ENCODE measurements at regions not wholly inside any gene's neighbourhood (a gene's known extent, or its start where the extent isn't known, plus 50 kb on each side); places are given as distances from the start of the nearest gene placed in this dataset.

DNA sequence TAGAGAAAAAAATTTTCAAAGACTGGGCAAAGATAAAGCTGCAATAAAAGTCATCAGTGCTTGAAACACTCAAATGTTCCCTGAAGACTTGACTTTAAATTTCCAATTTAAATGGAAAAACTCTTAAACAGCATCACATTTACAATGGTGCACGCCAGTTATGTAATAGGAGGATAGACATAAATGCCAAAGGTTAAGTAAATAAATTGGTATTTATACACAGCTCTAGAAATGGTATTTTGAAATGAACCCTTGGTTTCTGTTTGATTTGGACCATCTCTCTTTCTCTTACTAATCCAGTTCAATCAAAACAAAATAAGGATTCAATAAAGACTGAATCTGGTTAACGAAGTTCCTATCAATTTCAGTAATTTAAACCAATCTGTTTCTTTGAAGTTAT lies 272.6 kb downstream of the GPM6A start (continued):
- TF ChIP-seq, protein P1, sequence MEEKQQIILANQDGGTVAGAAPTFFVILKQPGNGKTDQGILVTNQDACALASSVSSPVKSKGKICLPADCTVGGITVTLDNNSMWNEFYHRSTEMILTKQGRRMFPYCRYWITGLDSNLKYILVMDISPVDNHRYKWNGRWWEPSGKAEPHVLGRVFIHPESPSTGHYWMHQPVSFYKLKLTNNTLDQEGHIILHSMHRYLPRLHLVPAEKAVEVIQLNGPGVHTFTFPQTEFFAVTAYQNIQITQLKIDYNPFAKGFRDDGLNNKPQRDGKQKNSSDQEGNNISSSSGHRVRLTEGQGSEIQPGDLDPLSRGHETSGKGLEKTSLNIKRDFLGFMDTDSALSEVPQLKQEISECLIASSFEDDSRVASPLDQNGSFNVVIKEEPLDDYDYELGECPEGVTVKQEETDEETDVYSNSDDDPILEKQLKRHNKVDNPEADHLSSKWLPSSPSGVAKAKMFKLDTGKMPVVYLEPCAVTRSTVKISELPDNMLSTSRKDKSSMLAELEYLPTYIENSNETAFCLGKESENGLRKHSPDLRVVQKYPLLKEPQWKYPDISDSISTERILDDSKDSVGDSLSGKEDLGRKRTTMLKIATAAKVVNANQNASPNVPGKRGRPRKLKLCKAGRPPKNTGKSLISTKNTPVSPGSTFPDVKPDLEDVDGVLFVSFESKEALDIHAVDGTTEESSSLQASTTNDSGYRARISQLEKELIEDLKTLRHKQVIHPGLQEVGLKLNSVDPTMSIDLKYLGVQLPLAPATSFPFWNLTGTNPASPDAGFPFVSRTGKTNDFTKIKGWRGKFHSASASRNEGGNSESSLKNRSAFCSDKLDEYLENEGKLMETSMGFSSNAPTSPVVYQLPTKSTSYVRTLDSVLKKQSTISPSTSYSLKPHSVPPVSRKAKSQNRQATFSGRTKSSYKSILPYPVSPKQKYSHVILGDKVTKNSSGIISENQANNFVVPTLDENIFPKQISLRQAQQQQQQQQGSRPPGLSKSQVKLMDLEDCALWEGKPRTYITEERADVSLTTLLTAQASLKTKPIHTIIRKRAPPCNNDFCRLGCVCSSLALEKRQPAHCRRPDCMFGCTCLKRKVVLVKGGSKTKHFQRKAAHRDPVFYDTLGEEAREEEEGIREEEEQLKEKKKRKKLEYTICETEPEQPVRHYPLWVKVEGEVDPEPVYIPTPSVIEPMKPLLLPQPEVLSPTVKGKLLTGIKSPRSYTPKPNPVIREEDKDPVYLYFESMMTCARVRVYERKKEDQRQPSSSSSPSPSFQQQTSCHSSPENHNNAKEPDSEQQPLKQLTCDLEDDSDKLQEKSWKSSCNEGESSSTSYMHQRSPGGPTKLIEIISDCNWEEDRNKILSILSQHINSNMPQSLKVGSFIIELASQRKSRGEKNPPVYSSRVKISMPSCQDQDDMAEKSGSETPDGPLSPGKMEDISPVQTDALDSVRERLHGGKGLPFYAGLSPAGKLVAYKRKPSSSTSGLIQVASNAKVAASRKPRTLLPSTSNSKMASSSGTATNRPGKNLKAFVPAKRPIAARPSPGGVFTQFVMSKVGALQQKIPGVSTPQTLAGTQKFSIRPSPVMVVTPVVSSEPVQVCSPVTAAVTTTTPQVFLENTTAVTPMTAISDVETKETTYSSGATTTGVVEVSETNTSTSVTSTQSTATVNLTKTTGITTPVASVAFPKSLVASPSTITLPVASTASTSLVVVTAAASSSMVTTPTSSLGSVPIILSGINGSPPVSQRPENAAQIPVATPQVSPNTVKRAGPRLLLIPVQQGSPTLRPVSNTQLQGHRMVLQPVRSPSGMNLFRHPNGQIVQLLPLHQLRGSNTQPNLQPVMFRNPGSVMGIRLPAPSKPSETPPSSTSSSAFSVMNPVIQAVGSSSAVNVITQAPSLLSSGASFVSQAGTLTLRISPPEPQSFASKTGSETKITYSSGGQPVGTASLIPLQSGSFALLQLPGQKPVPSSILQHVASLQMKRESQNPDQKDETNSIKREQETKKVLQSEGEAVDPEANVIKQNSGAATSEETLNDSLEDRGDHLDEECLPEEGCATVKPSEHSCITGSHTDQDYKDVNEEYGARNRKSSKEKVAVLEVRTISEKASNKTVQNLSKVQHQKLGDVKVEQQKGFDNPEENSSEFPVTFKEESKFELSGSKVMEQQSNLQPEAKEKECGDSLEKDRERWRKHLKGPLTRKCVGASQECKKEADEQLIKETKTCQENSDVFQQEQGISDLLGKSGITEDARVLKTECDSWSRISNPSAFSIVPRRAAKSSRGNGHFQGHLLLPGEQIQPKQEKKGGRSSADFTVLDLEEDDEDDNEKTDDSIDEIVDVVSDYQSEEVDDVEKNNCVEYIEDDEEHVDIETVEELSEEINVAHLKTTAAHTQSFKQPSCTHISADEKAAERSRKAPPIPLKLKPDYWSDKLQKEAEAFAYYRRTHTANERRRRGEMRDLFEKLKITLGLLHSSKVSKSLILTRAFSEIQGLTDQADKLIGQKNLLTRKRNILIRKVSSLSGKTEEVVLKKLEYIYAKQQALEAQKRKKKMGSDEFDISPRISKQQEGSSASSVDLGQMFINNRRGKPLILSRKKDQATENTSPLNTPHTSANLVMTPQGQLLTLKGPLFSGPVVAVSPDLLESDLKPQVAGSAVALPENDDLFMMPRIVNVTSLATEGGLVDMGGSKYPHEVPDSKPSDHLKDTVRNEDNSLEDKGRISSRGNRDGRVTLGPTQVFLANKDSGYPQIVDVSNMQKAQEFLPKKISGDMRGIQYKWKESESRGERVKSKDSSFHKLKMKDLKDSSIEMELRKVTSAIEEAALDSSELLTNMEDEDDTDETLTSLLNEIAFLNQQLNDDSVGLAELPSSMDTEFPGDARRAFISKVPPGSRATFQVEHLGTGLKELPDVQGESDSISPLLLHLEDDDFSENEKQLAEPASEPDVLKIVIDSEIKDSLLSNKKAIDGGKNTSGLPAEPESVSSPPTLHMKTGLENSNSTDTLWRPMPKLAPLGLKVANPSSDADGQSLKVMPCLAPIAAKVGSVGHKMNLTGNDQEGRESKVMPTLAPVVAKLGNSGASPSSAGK (IDR thresholded peaks at IDR 0.05), result no peak
- TF ChIP-seq SMARCC2 (IDR thresholded peaks at IDR 0.05; ENCODE audit: low read depth), result no peak
- TF ChIP-seq, protein P2, sequence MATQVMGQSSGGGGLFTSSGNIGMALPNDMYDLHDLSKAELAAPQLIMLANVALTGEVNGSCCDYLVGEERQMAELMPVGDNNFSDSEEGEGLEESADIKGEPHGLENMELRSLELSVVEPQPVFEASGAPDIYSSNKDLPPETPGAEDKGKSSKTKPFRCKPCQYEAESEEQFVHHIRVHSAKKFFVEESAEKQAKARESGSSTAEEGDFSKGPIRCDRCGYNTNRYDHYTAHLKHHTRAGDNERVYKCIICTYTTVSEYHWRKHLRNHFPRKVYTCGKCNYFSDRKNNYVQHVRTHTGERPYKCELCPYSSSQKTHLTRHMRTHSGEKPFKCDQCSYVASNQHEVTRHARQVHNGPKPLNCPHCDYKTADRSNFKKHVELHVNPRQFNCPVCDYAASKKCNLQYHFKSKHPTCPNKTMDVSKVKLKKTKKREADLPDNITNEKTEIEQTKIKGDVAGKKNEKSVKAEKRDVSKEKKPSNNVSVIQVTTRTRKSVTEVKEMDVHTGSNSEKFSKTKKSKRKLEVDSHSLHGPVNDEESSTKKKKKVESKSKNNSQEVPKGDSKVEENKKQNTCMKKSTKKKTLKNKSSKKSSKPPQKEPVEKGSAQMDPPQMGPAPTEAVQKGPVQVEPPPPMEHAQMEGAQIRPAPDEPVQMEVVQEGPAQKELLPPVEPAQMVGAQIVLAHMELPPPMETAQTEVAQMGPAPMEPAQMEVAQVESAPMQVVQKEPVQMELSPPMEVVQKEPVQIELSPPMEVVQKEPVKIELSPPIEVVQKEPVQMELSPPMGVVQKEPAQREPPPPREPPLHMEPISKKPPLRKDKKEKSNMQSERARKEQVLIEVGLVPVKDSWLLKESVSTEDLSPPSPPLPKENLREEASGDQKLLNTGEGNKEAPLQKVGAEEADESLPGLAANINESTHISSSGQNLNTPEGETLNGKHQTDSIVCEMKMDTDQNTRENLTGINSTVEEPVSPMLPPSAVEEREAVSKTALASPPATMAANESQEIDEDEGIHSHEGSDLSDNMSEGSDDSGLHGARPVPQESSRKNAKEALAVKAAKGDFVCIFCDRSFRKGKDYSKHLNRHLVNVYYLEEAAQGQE (IDR thresholded peaks at IDR 0.05; ENCODE audit: borderline replicate concordance), result no peak
- TF ChIP-seq, protein P2 (CRISPR knock-in tag; IDR thresholded peaks at IDR 0.05; ENCODE audit: low read depth), result no peak
- TF ChIP-seq BRD4 (IDR thresholded peaks at IDR 0.05), result no peak
- TF ChIP-seq, protein P3, sequence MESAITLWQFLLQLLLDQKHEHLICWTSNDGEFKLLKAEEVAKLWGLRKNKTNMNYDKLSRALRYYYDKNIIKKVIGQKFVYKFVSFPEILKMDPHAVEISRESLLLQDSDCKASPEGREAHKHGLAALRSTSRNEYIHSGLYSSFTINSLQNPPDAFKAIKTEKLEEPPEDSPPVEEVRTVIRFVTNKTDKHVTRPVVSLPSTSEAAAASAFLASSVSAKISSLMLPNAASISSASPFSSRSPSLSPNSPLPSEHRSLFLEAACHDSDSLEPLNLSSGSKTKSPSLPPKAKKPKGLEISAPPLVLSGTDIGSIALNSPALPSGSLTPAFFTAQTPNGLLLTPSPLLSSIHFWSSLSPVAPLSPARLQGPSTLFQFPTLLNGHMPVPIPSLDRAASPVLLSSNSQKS (CRISPR knock-in tag; IDR thresholded peaks at IDR 0.05), result no peak
- no peak for TF ChIP-seq STAT5A (IDR thresholded peaks at IDR 0.05; ENCODE audit: borderline replicate concordance, low read length)
- TF ChIP-seq XRCC4 (IDR thresholded peaks at IDR 0.05; ENCODE audit: extremely low read depth, insufficient read depth, insufficient read length), result no peak
- no peak for TF ChIP-seq DNMT1 (IDR thresholded peaks at IDR 0.05)

All from K562 (cell line).